ENCODE measurements at regions not wholly inside any gene's neighbourhood (a gene's known extent, or its start where the extent isn't known, plus 50 kb on each side); places are given as distances from the start of the nearest gene placed in this dataset.

DNA sequence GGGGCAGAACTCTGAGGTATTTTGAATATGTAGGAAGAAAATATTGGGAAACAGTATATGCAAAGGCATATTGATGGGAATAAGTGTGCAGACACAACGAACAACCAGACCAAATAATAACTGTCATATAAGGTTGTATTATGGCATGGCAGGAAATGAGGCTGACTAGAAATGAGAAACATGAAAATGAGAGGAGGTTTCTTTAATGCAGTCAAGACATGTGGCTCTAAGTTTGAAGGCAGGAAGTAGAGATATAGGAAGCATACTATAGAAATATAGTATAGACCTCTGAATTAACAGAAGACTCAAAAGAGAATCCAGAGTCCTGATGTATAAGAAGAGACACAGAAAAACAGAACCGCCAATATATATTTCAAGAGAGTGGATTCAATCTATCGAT lies 459.7 kb upstream of the PTCHD4 start:
- TF ChIP-seq, protein P1, sequence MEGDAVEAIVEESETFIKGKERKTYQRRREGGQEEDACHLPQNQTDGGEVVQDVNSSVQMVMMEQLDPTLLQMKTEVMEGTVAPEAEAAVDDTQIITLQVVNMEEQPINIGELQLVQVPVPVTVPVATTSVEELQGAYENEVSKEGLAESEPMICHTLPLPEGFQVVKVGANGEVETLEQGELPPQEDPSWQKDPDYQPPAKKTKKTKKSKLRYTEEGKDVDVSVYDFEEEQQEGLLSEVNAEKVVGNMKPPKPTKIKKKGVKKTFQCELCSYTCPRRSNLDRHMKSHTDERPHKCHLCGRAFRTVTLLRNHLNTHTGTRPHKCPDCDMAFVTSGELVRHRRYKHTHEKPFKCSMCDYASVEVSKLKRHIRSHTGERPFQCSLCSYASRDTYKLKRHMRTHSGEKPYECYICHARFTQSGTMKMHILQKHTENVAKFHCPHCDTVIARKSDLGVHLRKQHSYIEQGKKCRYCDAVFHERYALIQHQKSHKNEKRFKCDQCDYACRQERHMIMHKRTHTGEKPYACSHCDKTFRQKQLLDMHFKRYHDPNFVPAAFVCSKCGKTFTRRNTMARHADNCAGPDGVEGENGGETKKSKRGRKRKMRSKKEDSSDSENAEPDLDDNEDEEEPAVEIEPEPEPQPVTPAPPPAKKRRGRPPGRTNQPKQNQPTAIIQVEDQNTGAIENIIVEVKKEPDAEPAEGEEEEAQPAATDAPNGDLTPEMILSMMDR (IDR thresholded peaks at IDR 0.05), result no peak
- TF ChIP-seq POLR2A (IDR thresholded peaks at IDR 0.05) (no peak), POLR2AphosphoS5 (IDR thresholded peaks at IDR 0.05) (no peak)

Measured in prostate gland (tissue), 2 donors.